OCI-LY7 (cell line): ENCODE measurements at regions not wholly inside any gene's neighbourhood (a gene's known extent, or its start where the extent isn't known, plus 50 kb on each side); places are given as distances from the start of the nearest gene placed in this dataset.

ENCODE experiments used
- BruUV-seq: library from RNA; stranded (reverse); fragments of 400-500 nt; replicated peaks from 2 replicates; lab custom pipeline; 2021; lab: Mats Ljungman, UMichigan
- CTCF ChIA-PET: fragments of 300-600 bp; sonication (Branson Sonifier 250); formaldehyde crosslinking; loops from one replicate; lab custom pipeline; 2022; ENCODE audit warnings: antibody characterized with exemption; ENCODE audit not compliant: unreplicated experiment; lab: Charles Lee
- POLR2A ChIA-PET: fragments of 300-600 bp; sonication (Branson Sonifier 250); formaldehyde crosslinking; loops from one replicate; lab custom pipeline; 2022; ENCODE audit warnings: antibody characterized with exemption; lab: Charles Lee
- DNase-seq: peaks from one replicate; pipeline ENCODE4 v3.0.0-alpha.2; 2015; ENCODE audit warnings: low spot score
- H2AFZ ChIP-seq: fragments of 200-600 bp; sonication (generic), shearing (Covaris generic); 2 replicates; pipeline ENCODE4 v1.6.1; 2014; ENCODE audit warnings: mild to moderate bottlenecking, antibody characterized with exemption, low read length, moderate library complexity
- H3K27ac ChIP-seq: fragments of 200-600 bp; sonication (generic); 2 replicates; pipeline ENCODE4 v1.5.1; 2014; ENCODE audit warnings: mixed run types, low read depth, mild to moderate bottlenecking, moderate library complexity, low read length, inconsistent platforms; ENCODE audit not compliant: poor library complexity, severe bottlenecking
- H3K36me3 ChIP-seq: fragments of 200-600 bp; sonication (generic); 2 replicates; pipeline ENCODE4 v1.6.1; 2014; ENCODE audit warnings: mild to moderate bottlenecking, antibody characterized with exemption, low read length, moderate library complexity, mixed read lengths; ENCODE audit not compliant: insufficient read depth
- H3K4me1 ChIP-seq: fragments of 200-600 bp; sonication (generic); 2 replicates; pipeline ENCODE4 v1.5.1; 2014; ENCODE audit warnings: mild to moderate bottlenecking, low read length; ENCODE audit not compliant: insufficient read depth, poor library complexity, severe bottlenecking
- H3K4me2 ChIP-seq: fragments of 200-600 bp; sonication (generic); 2 replicates; pipeline ENCODE4 v1.6.1; 2014; ENCODE audit warnings: mild to moderate bottlenecking, low read length
- H3K4me3 ChIP-seq: fragments of 200-600 bp; sonication (generic); 2 replicates; pipeline ENCODE4 v1.5.1; 2014; ENCODE audit warnings: mild to moderate bottlenecking, low read depth, low read length; ENCODE audit not compliant: poor library complexity, severe bottlenecking
- H3K79me2 ChIP-seq: fragments of 200-600 bp; sonication (generic); 2 replicates; pipeline ENCODE4 v1.6.1; 2016; ENCODE audit warnings: low read depth, mild to moderate bottlenecking, low read length, moderate library complexity, mixed read lengths; ENCODE audit not compliant: insufficient read depth
- H3K9me2 ChIP-seq: fragments of 200-600 bp; sonication (generic); 2 replicates; pipeline ENCODE4 v1.6.1; 2016; ENCODE audit warnings: mild to moderate bottlenecking, low read length, mixed read lengths; ENCODE audit not compliant: insufficient read depth
- H3K9me3 ChIP-seq: fragments of 200-600 bp; sonication (generic); 2 replicates; pipeline ENCODE4 v1.6.1; 2014; ENCODE audit warnings: mild to moderate bottlenecking, mixed run types, low read length, mixed read lengths
- H4K20me1 ChIP-seq: fragments of 200-600 bp; sonication (generic); 2 replicates; pipeline ENCODE4 v1.6.1; 2014; ENCODE audit warnings: mild to moderate bottlenecking, antibody characterized with exemption, low read length, moderate library complexity, mixed read lengths; ENCODE audit not compliant: insufficient read depth
- EZH2phosphoT487 ChIP-seq: fragments of 200-600 bp; sonication (generic); IDR thresholded peaks from 2 replicates; pipeline ENCODE4 v1.6.1; 2018; ENCODE audit warnings: low read depth, borderline replicate concordance, mild to moderate bottlenecking, mixed run types, antibody characterized with exemption, low read length, moderate library complexity, mixed read lengths
- intact Hi-C: fragments of 100-400 bp; cut with micrococcal nuclease; formaldehyde crosslinking; loops from one replicate; pipeline ENCODE4 v1.10.0; 2022; ENCODE audit not compliant: unreplicated experiment
- TF ChIP-seq, protein P1 (sequence below): fragments of 200-600 bp; sonication (generic); conservative IDR thresholded peaks from 2 replicates; pipeline ENCODE4 v1.5.1; 2014; ENCODE audit warnings: mild to moderate bottlenecking, antibody characterized with exemption, low read length, moderate library complexity, mixed read lengths

DNA sequence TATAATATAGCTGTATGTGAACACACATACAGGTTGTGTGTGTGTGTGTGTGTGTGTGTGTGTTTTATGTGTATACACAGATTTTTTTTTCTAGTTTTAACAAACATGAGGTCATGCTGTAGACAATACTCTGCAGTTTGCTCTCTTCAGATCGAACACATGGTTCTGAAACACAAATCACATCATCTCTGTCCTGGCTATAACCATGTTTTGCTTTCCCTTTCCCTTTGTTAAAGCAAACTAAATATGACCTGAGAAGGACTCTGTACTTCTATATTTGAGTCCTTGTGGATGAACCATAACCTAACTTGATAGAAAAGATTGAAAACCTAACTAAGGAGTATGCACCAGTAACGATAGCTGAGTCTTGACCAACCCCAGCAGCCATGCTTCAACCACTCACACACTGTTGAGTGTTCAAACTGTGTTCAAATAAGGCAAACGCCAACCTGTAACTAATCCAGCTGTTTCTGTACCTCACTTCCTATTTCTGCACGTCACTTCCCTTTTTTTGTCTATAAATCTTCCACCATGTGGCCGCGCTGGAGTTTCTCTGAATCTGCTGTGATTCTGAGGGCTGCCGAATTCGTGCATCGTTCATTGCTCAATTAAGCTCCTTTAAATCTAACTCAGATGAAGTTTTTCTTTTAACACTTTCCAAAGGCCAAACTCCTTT, 303.8 kb downstream of the HS3ST3B1 start:
- peak overlapping the region; percentile 25 for H3K4me3 ChIP-seq
- H2AFZ ChIP-seq, result peak overlapping the region; percentile 92
- no peaks in the 10 kb centered on the region for H4K20me1 ChIP-seq
- no TSS peak for BruUV-seq
- H3K79me2 ChIP-seq, result no peaks in the 10 kb centered on the region
- peak; percentile 59 for DNase-seq
- CTCF ChIA-PET, result no interaction called here
- intact Hi-C loops, result no loop called here
- peaks cover 27% of the 10 kb centered on the region; the same call in 1 of the 2 replicates for H3K9me3 ChIP-seq
- peak overlapping the region; percentile 64 for H3K27ac ChIP-seq
- no peaks in the 10 kb centered on the region for H3K9me2 ChIP-seq
- no peak for TF ChIP-seq EZH2phosphoT487
- TF ChIP-seq, protein P1, sequence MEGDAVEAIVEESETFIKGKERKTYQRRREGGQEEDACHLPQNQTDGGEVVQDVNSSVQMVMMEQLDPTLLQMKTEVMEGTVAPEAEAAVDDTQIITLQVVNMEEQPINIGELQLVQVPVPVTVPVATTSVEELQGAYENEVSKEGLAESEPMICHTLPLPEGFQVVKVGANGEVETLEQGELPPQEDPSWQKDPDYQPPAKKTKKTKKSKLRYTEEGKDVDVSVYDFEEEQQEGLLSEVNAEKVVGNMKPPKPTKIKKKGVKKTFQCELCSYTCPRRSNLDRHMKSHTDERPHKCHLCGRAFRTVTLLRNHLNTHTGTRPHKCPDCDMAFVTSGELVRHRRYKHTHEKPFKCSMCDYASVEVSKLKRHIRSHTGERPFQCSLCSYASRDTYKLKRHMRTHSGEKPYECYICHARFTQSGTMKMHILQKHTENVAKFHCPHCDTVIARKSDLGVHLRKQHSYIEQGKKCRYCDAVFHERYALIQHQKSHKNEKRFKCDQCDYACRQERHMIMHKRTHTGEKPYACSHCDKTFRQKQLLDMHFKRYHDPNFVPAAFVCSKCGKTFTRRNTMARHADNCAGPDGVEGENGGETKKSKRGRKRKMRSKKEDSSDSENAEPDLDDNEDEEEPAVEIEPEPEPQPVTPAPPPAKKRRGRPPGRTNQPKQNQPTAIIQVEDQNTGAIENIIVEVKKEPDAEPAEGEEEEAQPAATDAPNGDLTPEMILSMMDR, result no peak; the same call in 1 of the 2 replicates
- H3K4me2 ChIP-seq, result peak overlapping the region; percentile 35
- peaks cover 18% of the 10 kb centered on the region for H3K4me1 ChIP-seq
- peaks cover 9% of the 10 kb centered on the region; the same call in 1 of the 2 replicates for H3K36me3 ChIP-seq
- POLR2A ChIA-PET, result interaction anchor here (0.5 to 1.1 kb wide), 3 partner anchors 9 to 19 kb away, joined by 3 read pairs; no protein-coding TSS in a partner anchor

DNA sequence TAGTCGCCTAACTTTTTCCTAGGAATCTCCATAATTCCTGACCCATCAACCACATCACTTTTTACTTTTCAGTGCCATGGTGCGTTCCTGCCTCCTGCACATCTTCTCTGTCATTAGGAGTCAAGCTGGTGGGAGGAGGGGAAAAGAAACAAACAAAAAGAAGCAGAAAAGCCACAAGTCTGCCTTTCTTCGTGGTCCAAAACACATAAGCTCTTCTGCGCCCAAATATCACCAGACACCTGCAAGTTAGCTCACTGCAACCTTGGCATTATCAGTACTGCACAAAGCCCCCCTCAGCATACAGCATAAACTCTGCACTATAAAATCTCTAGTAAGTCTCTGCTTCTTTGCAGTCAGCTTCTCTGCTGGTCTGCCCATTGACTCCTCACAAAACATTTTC, 295.3 kb downstream of the HS3ST3B1 start:
- Histone ChIP-seq H3K79me2 (no peaks in the 10 kb centered on the region), H3K27ac (no peak overlapping the region), H3K36me3 (no peaks in the 10 kb centered on the region), H3K4me1 (peaks cover 41% of the 10 kb centered on the region), H2AFZ (peak overlapping the region; percentile 45; the same call in 1 of the 2 replicates), H3K9me2 (no peaks in the 10 kb centered on the region), H3K4me2 (peak overlapping the region; percentile 46), H3K4me3 (no peak overlapping the region), H4K20me1 (no peaks in the 10 kb centered on the region), H3K9me3 (no peaks in the 10 kb centered on the region)
- ChIA-PET POLR2A (interaction anchor here (0.6 kb wide), 1 partner anchor 19 kb away, joined by 3 read pairs; no protein-coding TSS in a partner anchor), CTCF (no interaction called here)
- BruUV-seq, result no TSS peak
- intact Hi-C loops, result no loop called here
- TF ChIP-seq, protein P1, result no peak
- TF ChIP-seq EZH2phosphoT487, result no peak
- peak; percentile 27 for DNase-seq

DNA sequence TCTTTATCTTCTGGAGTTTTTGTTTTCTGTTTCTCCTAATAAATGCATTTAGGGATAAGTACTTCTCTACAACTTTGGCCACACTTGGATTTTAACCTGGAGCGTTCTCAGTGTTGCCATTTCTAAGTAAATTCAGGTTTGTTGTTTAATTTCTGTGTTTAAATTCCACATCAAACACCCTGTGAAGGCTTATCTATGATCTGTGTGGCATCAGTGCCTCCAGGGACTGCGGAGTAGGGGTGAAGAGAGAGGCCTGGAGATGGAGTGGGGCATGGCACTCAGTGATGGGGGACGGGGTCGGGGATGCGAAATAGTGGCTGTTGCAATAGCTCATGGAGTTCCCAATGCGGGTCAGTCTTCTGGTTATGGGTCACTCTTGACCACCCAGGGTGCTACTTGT, 294.8 kb downstream of the HS3ST3B1 start:
- Histone ChIP-seq H4K20me1 (no peaks in the 10 kb centered on the region), H3K4me1 (peaks cover 45% of the 10 kb centered on the region), H2AFZ (peak overlapping the region; percentile 45; the same call in 1 of the 2 replicates), H3K9me3 (no peaks in the 10 kb centered on the region), H3K4me2 (peak overlapping the region; percentile 46; the same call in 1 of the 2 replicates), H3K4me3 (no peak overlapping the region), H3K9me2 (no peaks in the 10 kb centered on the region), H3K79me2 (no peaks in the 10 kb centered on the region), H3K36me3 (no peaks in the 10 kb centered on the region), H3K27ac (no peak overlapping the region)
- DNase-seq, result no peak
- no TSS peak for BruUV-seq
- POLR2A ChIA-PET, result interaction anchor here (0.6 kb wide), 1 partner anchor 184 kb away, joined by 4 read pairs; no protein-coding TSS in a partner anchor
- CTCF ChIA-PET, result no interaction called here
- TF ChIP-seq, protein P1, result no peak
- no peak for TF ChIP-seq EZH2phosphoT487
- intact Hi-C loops, result no loop called here
